OCI-LY7 (cell line): ENCODE measurements at regions not wholly inside any gene's neighbourhood (a gene's known extent, or its start where the extent isn't known, plus 50 kb on each side); places are given as distances from the start of the nearest gene placed in this dataset.

Experiments
- BruUV-seq: library from RNA; stranded (reverse); fragments of 400-500 nt; replicated peaks from 2 replicates; lab custom pipeline; 2021; lab: Mats Ljungman, UMichigan
- CTCF ChIA-PET: fragments of 300-600 bp; sonication (Branson Sonifier 250); formaldehyde crosslinking; loops from one replicate; lab custom pipeline; 2022; ENCODE audit warnings: antibody characterized with exemption; ENCODE audit not compliant: unreplicated experiment; lab: Charles Lee
- POLR2A ChIA-PET: fragments of 300-600 bp; sonication (Branson Sonifier 250); formaldehyde crosslinking; loops from one replicate; lab custom pipeline; 2022; ENCODE audit warnings: antibody characterized with exemption; lab: Charles Lee
- DNase-seq: peaks from one replicate; pipeline ENCODE4 v3.0.0-alpha.2; 2015; ENCODE audit warnings: low spot score
- H2AFZ ChIP-seq: fragments of 200-600 bp; sonication (generic), shearing (Covaris generic); 2 replicates; pipeline ENCODE4 v1.6.1; 2014; ENCODE audit warnings: mild to moderate bottlenecking, antibody characterized with exemption, low read length, moderate library complexity
- H3K27ac ChIP-seq: fragments of 200-600 bp; sonication (generic); 2 replicates; pipeline ENCODE4 v1.5.1; 2014; ENCODE audit warnings: mixed run types, low read depth, mild to moderate bottlenecking, moderate library complexity, low read length, inconsistent platforms; ENCODE audit not compliant: poor library complexity, severe bottlenecking
- H3K36me3 ChIP-seq: fragments of 200-600 bp; sonication (generic); 2 replicates; pipeline ENCODE4 v1.6.1; 2014; ENCODE audit warnings: mild to moderate bottlenecking, antibody characterized with exemption, low read length, moderate library complexity, mixed read lengths; ENCODE audit not compliant: insufficient read depth
- H3K4me1 ChIP-seq: fragments of 200-600 bp; sonication (generic); 2 replicates; pipeline ENCODE4 v1.5.1; 2014; ENCODE audit warnings: mild to moderate bottlenecking, low read length; ENCODE audit not compliant: insufficient read depth, poor library complexity, severe bottlenecking
- H3K4me2 ChIP-seq: fragments of 200-600 bp; sonication (generic); 2 replicates; pipeline ENCODE4 v1.6.1; 2014; ENCODE audit warnings: mild to moderate bottlenecking, low read length
- H3K4me3 ChIP-seq: fragments of 200-600 bp; sonication (generic); 2 replicates; pipeline ENCODE4 v1.5.1; 2014; ENCODE audit warnings: mild to moderate bottlenecking, low read depth, low read length; ENCODE audit not compliant: poor library complexity, severe bottlenecking
- H3K79me2 ChIP-seq: fragments of 200-600 bp; sonication (generic); 2 replicates; pipeline ENCODE4 v1.6.1; 2016; ENCODE audit warnings: low read depth, mild to moderate bottlenecking, low read length, moderate library complexity, mixed read lengths; ENCODE audit not compliant: insufficient read depth
- H3K9me2 ChIP-seq: fragments of 200-600 bp; sonication (generic); 2 replicates; pipeline ENCODE4 v1.6.1; 2016; ENCODE audit warnings: mild to moderate bottlenecking, low read length, mixed read lengths; ENCODE audit not compliant: insufficient read depth
- H3K9me3 ChIP-seq: fragments of 200-600 bp; sonication (generic); 2 replicates; pipeline ENCODE4 v1.6.1; 2014; ENCODE audit warnings: mild to moderate bottlenecking, mixed run types, low read length, mixed read lengths
- H4K20me1 ChIP-seq: fragments of 200-600 bp; sonication (generic); 2 replicates; pipeline ENCODE4 v1.6.1; 2014; ENCODE audit warnings: mild to moderate bottlenecking, antibody characterized with exemption, low read length, moderate library complexity, mixed read lengths; ENCODE audit not compliant: insufficient read depth
- CTCF ChIP-seq: fragments of 200-600 bp; sonication (generic); conservative IDR thresholded peaks from 2 replicates; pipeline ENCODE4 v1.5.1; 2014; ENCODE audit warnings: mild to moderate bottlenecking, antibody characterized with exemption, low read length, moderate library complexity, mixed read lengths
- EZH2phosphoT487 ChIP-seq: fragments of 200-600 bp; sonication (generic); IDR thresholded peaks from 2 replicates; pipeline ENCODE4 v1.6.1; 2018; ENCODE audit warnings: low read depth, borderline replicate concordance, mild to moderate bottlenecking, mixed run types, antibody characterized with exemption, low read length, moderate library complexity, mixed read lengths
- intact Hi-C: fragments of 100-400 bp; cut with micrococcal nuclease; formaldehyde crosslinking; loops from one replicate; pipeline ENCODE4 v1.10.0; 2022; ENCODE audit not compliant: unreplicated experiment

- POLR2A ChIA-PET: interaction anchor here (0.9 kb wide), 1 partner anchor 351 kb away, joined by 3 read pairs; no protein-coding TSS in a partner anchor
- intact Hi-C loops: loop anchor here (10.0 kb wide), 1 partner anchor 1010 kb away; no protein-coding TSS in a partner anchor
- BruUV-seq: no TSS peak
Observed at GRCh38 chr1:14094611-14095400, 394.8 kb downstream of the PRDM2 start.

GRCh38 chr1:14098294-14098913, 398.4 kb downstream of the PRDM2 start:
- no peak overlapping the region for H2AFZ ChIP-seq
- H3K9me3 ChIP-seq: no peaks in the 10 kb centered on the region
- H3K27ac ChIP-seq: no peak overlapping the region
- no peak overlapping the region for H3K4me3 ChIP-seq
- peaks cover 11% of the 10 kb centered on the region for H3K4me1 ChIP-seq
- ChIA-PET CTCF (no interaction called here), POLR2A (interaction anchor here (1.0 kb wide), 1 partner anchor 9 kb away, joined by 3 read pairs; no protein-coding TSS in a partner anchor)
- no peak for TF ChIP-seq CTCF
- TF ChIP-seq EZH2phosphoT487: no peak
- DNase-seq: no peak
- no peak overlapping the region for H3K4me2 ChIP-seq
- H4K20me1 ChIP-seq: no peaks in the 10 kb centered on the region
- BruUV-seq: no TSS peak
- no peaks in the 10 kb centered on the region for H3K79me2 ChIP-seq
- no peaks in the 10 kb centered on the region for H3K9me2 ChIP-seq
- intact Hi-C loops: loop anchor here (10.0 kb wide), 1 partner anchor 1006 kb away; no protein-coding TSS in a partner anchor
- H3K36me3 ChIP-seq: no peaks in the 10 kb centered on the region

More at GRCh38 chr1:14094611-14095400, 394.8 kb downstream of the PRDM2 start:
- Histone ChIP-seq H3K4me3 (no peak overlapping the region), H3K36me3 (no peaks in the 10 kb centered on the region), H3K9me3 (no peaks in the 10 kb centered on the region; the same call in 1 of the 2 replicates), H4K20me1 (no peaks in the 10 kb centered on the region), H3K4me2 (no peak overlapping the region), H2AFZ (0 out of 2 replicates have a peak overlapping the region, but pooled peaks have one; percentile 1), H3K27ac (no peak overlapping the region), H3K9me2 (no peaks in the 10 kb centered on the region), H3K4me1 (peaks cover 11% of the 10 kb centered on the region), H3K79me2 (no peaks in the 10 kb centered on the region)
- CTCF ChIA-PET: no interaction called here
- DNase-seq: peak; percentile 71
- peak; percentile 88 for TF ChIP-seq CTCF
- no peak for TF ChIP-seq EZH2phosphoT487
